GM19397 (cell line): ENCODE measurements at regions not wholly inside any gene's neighbourhood (a gene's known extent, or its start where the extent isn't known, plus 50 kb on each side); places are given as distances from the start of the nearest gene placed in this dataset.
"Not testable (repeated sequence)": the region's sequence is repeated elsewhere in the genome, so short reads cannot be mapped to it uniquely, and the experiment has no call there.

Source experiments
- ATAC-seq: cut with Tn5 transposase; IDR thresholded peaks from one replicate; pipeline ENCODE4 v1.9.1; 2021; ENCODE audit warnings: mild to moderate bottlenecking, moderate library complexity; ENCODE audit not compliant: unreplicated experiment

- not testable (repeated sequence) for ATAC-seq
These were observed 542.5 kb upstream of the KLF4 start for GRCh38 chr9:108032079-108032478.

- not testable (repeated sequence) for ATAC-seq
These were observed 541.7 kb upstream of the KLF4 start for GRCh38 chr9:108031221-108031620.

GRCh38 chr9:108026718-108027117 lies 537.1 kb upstream of the KLF4 start:
- ATAC-seq, result not testable (repeated sequence)

GRCh38 chr9:108024604-108025003 lies 535.0 kb upstream of the KLF4 start:
- no peak for ATAC-seq

- ATAC-seq, result no peak
These were observed 532.8 kb upstream of the KLF4 start for GRCh38 chr9:108022246-108022935.

- no peak for ATAC-seq
These were observed 531.6 kb upstream of the KLF4 start for GRCh38 chr9:108021096-108021710.

- ATAC-seq, result no peak
These were observed 530.3 kb upstream of the KLF4 start for GRCh38 chr9:108019821-108020220.

- no peak for ATAC-seq
These were observed 528.1 kb upstream of the KLF4 start for GRCh38 chr9:108017671-108018070.

GRCh38 chr9:108016446-108016845 lies 526.9 kb upstream of the KLF4 start:
- ATAC-seq, result no peak

- ATAC-seq, result no peak
These were observed 526.1 kb upstream of the KLF4 start for GRCh38 chr9:108015690-108016089.

GRCh38 chr9:108014353-108014752 lies 524.8 kb upstream of the KLF4 start:
- no peak for ATAC-seq

- no peak for ATAC-seq
These were observed 523.5 kb upstream of the KLF4 start for GRCh38 chr9:108012886-108013665.

- no peak for ATAC-seq
These were observed 522.8 kb upstream of the KLF4 start for GRCh38 chr9:108012405-108012804.

GRCh38 chr9:108003526-108003925 lies 514.0 kb upstream of the KLF4 start:
- no peak for ATAC-seq

GRCh38 chr9:108002371-108002956 lies 512.9 kb upstream of the KLF4 start:
- ATAC-seq, result no peak

- ATAC-seq, result no peak
These were observed 511.7 kb upstream of the KLF4 start for GRCh38 chr9:108001237-108001636.

GRCh38 chr9:107999890-108000289 lies 510.3 kb upstream of the KLF4 start:
- ATAC-seq, result no peak

- no peak for ATAC-seq
These were observed 509.4 kb upstream of the KLF4 start for GRCh38 chr9:107999011-107999410.

- ATAC-seq, result no peak
These were observed 505.1 kb upstream of the KLF4 start for GRCh38 chr9:107994648-107995047.

GRCh38 chr9:107992271-107992670 lies 502.7 kb upstream of the KLF4 start:
- no peak for ATAC-seq

GRCh38 chr9:107991581-107991980 lies 502.0 kb upstream of the KLF4 start:
- ATAC-seq, result no peak

GRCh38 chr9:107989544-107989943 lies 500.0 kb upstream of the KLF4 start:
- no peak for ATAC-seq
